Suppressor macrophage treated with lipopolysaccharide for 4 hours (primary cell): ENCODE measurements at regions not wholly inside any gene's neighbourhood (a gene's known extent, or its start where the extent isn't known, plus 50 kb on each side); places are given as distances from the start of the nearest gene placed in this dataset.
"Not testable (repeated sequence)": the region's sequence is repeated elsewhere in the genome, so short reads cannot be mapped to it uniquely, and the experiment has no call there.

ENCODE experiments used
- DNase-seq: peaks from one replicate; pipeline ENCODE4 v3.0.0-alpha.2; 2020

DNA sequence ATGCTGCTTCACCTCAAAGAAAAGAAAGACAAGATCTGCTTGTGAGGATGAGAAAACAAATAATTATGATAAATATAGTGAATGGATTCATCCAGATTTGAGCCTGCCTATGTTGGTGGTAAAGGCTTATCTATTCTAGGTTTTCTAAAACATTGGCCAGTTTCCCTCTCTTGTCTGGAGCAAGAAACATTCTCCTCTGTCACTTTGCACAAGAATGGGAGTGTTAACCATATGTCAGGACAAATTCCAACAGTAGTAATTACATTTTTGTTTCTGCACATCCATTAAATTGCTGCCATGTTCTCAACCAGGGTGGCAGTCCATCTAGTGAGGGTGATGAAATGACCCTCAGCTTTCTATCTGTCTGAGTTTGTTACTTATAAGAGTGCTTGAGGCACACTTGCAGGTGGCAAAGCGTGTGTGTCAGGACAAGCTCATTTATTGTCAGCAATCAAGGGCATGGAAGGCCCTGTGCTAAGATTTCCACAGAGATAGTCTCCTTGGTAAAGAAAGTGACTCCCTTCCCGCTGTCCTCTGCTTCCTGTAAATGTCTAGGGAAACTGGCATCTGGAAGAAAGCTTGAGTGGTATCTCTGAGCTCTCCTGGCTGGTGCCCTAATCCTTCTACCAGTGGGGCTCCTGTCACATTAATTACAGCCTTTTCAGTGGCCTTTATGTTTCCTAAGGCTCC, 502.1 kb upstream of the FLRT2 start:
- DNase-seq, result no peak

- no peak for DNase-seq
Measured at GRCh38 chr14:85037411-85037810, 492.5 kb upstream of the FLRT2 start.

- no peak for DNase-seq
Measured at GRCh38 chr14:85038526-85039352, 491.2 kb upstream of the FLRT2 start.

DNA sequence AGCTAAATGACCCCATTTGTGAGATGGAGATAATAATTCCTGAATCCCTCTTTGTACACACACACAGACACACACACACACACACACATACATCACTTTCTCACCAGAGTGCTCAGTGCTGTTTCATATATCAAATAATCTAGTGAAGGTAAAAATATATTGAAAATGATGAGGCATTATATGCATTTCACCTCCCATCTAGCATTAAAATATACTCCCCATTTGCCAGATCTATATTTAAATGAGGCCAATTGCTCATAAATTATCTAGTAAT, 490.7 kb upstream of the FLRT2 start:
- DNase-seq, result no peak

DNA sequence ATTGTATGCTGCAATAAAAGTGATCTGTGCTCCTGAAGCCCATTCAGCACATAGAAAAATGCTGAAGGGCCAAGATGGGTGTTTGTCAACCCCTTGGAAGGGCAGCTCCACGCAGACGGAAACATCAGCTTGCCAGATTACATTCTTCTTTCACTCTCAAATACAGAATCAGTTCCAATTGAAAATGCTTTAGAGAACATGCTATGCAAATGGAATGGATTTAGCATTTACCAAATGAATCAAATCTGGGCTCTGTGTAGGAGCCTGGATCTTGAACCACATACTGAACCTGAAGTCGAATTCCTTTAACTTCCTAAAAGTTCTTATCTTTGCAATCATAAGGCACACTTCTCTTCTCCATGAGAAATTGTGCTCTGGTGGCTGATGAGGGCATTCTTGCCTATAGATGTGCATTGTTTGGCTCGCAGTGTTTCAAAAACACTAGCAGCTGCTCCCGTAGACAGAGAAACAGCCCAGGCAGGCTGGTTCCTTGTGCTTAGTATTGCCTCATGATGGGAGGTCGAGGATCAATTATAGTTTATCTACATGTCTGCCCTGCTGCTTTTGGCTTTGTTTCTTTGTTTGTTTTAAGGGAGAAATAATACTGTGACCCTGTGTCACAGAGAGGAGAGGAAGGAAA, 489.8 kb upstream of the FLRT2 start:
- no peak for DNase-seq

GRCh38 chr14:85041618-85042017, 488.3 kb upstream of the FLRT2 start:
- DNase-seq, result no peak

DNA sequence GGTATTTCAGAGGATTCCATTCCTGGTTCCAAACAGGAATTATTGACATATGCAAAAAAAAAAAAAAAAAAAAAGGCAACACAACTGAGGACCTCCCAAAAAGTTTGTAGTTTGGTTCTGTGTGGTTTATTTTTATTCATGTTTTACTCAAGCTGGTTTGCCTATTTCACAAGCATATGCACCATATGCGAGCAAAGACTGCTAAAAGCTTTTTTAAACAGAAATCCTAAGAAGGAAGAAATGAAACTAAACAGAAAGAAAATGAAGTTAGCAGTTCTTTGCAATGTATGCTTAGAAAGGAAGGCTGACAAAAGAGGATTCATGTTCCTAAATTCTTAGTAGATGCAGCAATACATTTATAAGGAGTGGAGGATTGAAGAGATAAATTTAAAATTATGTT, 487.6 kb upstream of the FLRT2 start:
- no peak for DNase-seq

GRCh38 chr14:85050180-85050579, 479.8 kb upstream of the FLRT2 start:
- no peak for DNase-seq

DNA sequence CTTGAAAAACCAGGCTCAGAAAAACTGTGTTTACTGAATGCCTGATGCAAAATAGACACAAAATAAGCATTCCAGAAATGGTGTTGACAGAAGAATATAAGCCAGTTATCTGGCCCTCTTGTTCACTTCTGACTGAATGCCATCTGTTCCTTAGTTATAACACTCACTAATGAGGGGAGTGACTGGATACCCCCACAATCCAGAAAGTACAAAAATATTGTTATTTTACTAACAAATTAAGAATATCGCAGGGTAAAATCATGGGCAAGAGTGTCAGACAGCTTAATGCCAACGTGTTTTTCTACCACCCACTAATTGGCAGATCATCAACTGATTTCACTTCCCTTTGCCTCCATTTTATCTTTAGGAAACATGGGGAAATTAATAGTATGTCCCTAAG, 477.3 kb upstream of the FLRT2 start:
- DNase-seq, result no peak

- DNase-seq, result no peak
Measured at GRCh38 chr14:85054178-85054577, 475.8 kb upstream of the FLRT2 start.

- no peak for DNase-seq
Measured at GRCh38 chr14:85056267-85056666, 473.7 kb upstream of the FLRT2 start.

- no peak for DNase-seq
Measured at GRCh38 chr14:85057221-85057620, 472.7 kb upstream of the FLRT2 start.

DNA sequence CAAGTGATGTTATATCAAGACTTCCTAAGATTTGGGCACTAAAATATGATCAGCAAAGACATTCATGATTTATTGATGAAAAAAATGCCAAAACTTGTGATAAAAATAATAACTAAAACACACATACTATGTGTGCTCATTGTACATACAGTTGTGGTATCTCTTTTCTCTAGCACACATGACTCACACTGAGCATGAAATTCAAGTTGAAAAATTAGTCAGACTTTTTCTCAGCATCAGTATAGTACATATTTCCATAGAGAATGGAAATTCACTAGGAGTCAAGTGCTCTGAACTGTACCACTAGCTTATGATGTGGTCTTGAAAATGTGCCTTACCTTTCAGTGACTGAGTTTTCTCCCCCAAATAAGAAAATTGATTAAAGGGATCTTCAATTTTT, 471.8 kb upstream of the FLRT2 start:
- DNase-seq, result no peak

DNA sequence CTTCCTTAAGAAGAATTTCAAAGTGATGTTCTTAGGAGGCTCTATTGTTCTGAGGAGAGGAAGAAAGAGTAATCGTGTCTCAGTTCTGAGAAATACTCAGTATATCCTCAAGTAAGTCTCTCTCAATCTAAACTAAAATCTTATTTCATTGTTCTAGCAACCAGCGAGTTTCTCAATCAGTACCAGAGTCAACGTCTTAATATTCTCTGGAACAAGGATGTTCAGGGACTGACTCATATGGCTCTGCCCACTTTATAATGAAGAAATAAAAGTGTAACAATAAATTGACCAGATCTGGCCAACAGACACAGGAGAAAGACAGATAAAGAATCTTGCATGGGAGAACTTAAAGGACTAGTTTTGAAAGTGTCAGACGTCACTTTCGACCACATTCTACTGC, 469.8 kb upstream of the FLRT2 start:
- DNase-seq, result no peak

GRCh38 chr14:85061256-85061655, 468.7 kb upstream of the FLRT2 start:
- no peak for DNase-seq

GRCh38 chr14:85063747-85064146, 466.2 kb upstream of the FLRT2 start:
- DNase-seq, result no peak

GRCh38 chr14:85071447-85071846, 458.5 kb upstream of the FLRT2 start:
- no peak for DNase-seq

- DNase-seq, result no peak
Measured at GRCh38 chr14:85074955-85075354, 455.0 kb upstream of the FLRT2 start.

- DNase-seq, result no peak
Measured at GRCh38 chr14:85075694-85076476, 454.1 kb upstream of the FLRT2 start.

GRCh38 chr14:85077716-85078115, 452.2 kb upstream of the FLRT2 start:
- not testable (repeated sequence) for DNase-seq

- no peak for DNase-seq
Measured at GRCh38 chr14:85079842-85080730, 449.9 kb upstream of the FLRT2 start.

DNA sequence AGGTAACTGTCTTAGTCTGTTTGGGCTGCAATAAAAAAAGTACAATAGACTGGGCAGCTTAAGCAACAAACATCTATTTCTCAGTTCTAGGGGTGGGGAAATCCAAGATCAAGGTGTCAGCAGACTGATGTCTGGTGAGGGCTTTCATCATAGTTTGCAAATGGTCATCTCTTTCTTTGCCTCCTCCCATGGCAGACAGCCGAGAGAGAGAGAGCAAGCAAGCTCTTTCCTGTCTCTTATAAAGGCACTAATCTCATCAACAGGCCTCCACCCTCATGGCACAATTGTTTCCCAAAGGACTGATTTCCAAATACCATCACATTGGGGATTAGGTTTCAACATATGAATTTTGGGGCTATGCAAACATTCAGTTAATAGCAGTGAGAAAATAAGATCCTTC, 445.6 kb upstream of the FLRT2 start:
- no peak for DNase-seq
